HG03432 (cell line): ENCODE measurements at regions not wholly inside any gene's neighbourhood (a gene's known extent, or its start where the extent isn't known, plus 50 kb on each side); places are given as distances from the start of the nearest gene placed in this dataset.
A peak's percentile ranks its signal among the peaks of the same experiment; 100 is the strongest.

Source experiments
- ATAC-seq: cut with Tn5 transposase; IDR thresholded peaks from one replicate; pipeline ENCODE4 v1.9.1; 2021; ENCODE audit warnings: mild to moderate bottlenecking, moderate library complexity; ENCODE audit not compliant: unreplicated experiment

GRCh38 chr9:80881940-80882339 is 807.4 kb downstream of the TLE1 start:
- ATAC-seq = no peak

GRCh38 chr9:80881320-80881719 is 808.0 kb downstream of the TLE1 start:
- no peak for ATAC-seq

GRCh38 chr9:80878556-80878955 is 810.8 kb downstream of the TLE1 start:
- ATAC-seq = no peak

GRCh38 chr9:80875947-80876346 is 813.4 kb downstream of the TLE1 start:
- no peak for ATAC-seq

GRCh38 chr9:80874276-80874675 is 815.1 kb downstream of the TLE1 start:
- no peak for ATAC-seq

GRCh38 chr9:80873861-80874260 is 815.5 kb downstream of the TLE1 start:
- ATAC-seq = no peak

- no peak for ATAC-seq
Measured at GRCh38 chr9:80871596-80871995, 817.8 kb downstream of the TLE1 start.

GRCh38 chr9:80867731-80868130 is 821.6 kb downstream of the TLE1 start:
- ATAC-seq = no peak

GRCh38 chr9:80866576-80867227 is 822.6 kb downstream of the TLE1 start:
- no peak for ATAC-seq

- no peak for ATAC-seq
Measured at GRCh38 chr9:80866121-80866520, 823.2 kb downstream of the TLE1 start.

- no peak for ATAC-seq
Measured at GRCh38 chr9:80843028-80843427, 846.3 kb downstream of the TLE1 start.

- no peak for ATAC-seq
Measured at GRCh38 chr9:80842389-80842788, 847.0 kb downstream of the TLE1 start.

GRCh38 chr9:80841888-80842287 is 847.5 kb downstream of the TLE1 start:
- no peak for ATAC-seq

GRCh38 chr9:80839821-80840675 is 849.3 kb downstream of the TLE1 start:
- no peak for ATAC-seq

- ATAC-seq = no peak
Measured at GRCh38 chr9:80836013-80836412, 853.3 kb downstream of the TLE1 start.

- no peak for ATAC-seq
Measured at GRCh38 chr9:80831751-80832150, 857.6 kb downstream of the TLE1 start.

- no peak for ATAC-seq
Measured at GRCh38 chr9:80811656-80812055, 877.7 kb downstream of the TLE1 start.

- no peak for ATAC-seq
Measured at GRCh38 chr9:80811003-80811402, 878.3 kb downstream of the TLE1 start.

GRCh38 chr9:80806671-80807070 is 882.7 kb downstream of the TLE1 start:
- ATAC-seq = no peak

- ATAC-seq = no peak
Measured at GRCh38 chr9:80804873-80805272, 884.5 kb downstream of the TLE1 start.

GRCh38 chr9:80797831-80798688 is 891.3 kb downstream of the TLE1 start:
- ATAC-seq = peak; percentile 62
